HG03196 (cell line): ENCODE measurements at regions not wholly inside any gene's neighbourhood (a gene's known extent, or its start where the extent isn't known, plus 50 kb on each side); places are given as distances from the start of the nearest gene placed in this dataset.

Experiments used
- ATAC-seq: cut with Tn5 transposase; IDR thresholded peaks from one replicate; pipeline ENCODE4 v1.9.1; 2021; ENCODE audit not compliant: unreplicated experiment

DNA sequence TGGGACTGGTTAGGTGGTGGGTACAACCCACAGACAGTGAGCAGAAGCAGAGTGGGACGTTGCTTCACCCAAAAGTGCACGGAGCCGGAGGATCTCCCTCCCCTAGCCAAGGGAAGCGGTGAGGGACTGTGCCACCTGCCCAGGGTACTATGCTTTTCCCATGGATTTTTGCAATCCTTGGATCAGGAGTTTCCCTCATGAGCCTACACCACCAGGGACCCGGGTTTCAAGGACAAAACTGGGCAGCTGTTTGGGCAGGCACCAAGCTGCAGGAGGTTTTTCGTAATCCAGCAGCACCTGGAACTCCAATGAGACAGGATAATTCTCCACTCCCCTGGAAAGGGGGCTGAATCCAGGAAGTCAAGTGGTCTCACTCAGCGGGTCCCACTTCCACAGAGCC is 209.1 kb upstream of the CXCL12 start:
- ATAC-seq, result no peak

DNA sequence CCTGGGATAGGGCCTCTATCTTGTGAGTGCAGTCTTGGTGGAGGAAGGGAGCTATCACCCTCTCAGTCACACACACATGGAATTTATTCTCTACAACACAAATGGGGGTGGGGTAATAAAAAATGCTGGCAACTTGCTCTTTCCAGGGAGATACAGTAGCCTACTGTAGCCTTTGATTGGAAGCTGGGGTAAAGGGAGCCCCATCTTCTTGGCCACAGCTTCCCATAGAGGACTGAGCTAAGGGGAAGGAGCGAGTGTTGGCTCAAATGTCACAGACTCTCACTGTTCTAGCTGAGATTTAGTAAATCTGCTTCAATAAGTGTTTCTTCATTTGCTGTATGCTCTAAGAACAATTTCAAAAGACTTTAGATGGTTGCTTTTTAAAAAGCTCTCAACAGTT is 222.2 kb upstream of the CXCL12 start:
- ATAC-seq, result no peak

DNA sequence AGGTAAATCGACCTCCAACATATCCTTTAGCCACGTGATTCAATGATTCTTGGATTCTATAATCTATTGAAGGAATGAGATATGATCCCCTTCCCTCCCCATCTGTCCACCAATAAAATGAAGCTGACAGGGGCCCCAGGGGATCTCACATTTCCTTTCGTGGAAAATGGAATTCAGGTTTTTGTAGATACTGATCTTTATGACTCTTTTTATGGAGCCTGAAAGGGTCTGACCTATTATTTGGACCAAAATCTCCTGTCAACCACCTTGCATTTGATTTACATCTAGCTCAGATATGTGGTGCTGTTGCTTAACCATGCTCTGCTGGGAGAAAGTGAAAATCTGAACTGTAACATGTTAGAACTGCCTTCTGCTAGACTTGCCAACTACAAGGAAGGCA is 234.0 kb upstream of the CXCL12 start:
- no peak for ATAC-seq

DNA sequence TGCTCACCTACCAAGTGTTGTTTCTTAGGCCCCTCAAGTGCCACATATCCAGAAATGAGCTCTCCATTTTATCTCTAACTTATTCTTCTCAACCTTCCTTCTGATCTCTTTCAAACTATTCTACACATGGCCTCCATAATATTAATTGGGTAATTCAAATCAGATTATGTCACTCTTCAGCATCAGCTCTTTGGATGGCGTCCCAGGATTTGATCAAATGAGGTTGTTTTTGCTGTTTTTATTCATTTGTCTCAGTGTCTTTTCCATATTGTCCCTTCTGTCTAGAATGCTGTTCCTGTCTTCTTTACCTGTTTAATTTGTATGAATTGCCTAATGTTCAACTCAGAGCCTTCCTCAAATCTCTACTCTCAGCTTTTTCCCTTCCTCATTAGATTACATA is 234.6 kb upstream of the CXCL12 start:
- ATAC-seq, result no peak

DNA sequence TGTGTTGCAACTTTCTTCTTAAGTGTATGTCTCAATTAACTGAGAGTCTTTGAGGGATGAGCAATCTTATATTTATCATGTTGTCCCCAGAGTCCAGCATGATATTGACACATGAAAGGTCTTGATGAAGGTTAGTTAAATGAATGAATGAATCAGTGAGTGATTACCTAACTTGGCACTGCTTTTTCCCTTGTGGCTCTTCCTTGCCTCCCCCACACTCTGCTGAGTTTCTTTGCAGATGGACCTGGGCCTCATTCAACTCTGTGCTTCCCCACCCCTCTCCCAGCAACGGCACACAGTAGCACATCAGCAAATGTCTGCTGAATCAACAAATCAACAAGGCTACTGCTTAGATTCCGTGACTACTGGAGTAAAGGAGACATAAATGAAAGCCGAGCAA is 235.1 kb upstream of the CXCL12 start:
- no peak for ATAC-seq

DNA sequence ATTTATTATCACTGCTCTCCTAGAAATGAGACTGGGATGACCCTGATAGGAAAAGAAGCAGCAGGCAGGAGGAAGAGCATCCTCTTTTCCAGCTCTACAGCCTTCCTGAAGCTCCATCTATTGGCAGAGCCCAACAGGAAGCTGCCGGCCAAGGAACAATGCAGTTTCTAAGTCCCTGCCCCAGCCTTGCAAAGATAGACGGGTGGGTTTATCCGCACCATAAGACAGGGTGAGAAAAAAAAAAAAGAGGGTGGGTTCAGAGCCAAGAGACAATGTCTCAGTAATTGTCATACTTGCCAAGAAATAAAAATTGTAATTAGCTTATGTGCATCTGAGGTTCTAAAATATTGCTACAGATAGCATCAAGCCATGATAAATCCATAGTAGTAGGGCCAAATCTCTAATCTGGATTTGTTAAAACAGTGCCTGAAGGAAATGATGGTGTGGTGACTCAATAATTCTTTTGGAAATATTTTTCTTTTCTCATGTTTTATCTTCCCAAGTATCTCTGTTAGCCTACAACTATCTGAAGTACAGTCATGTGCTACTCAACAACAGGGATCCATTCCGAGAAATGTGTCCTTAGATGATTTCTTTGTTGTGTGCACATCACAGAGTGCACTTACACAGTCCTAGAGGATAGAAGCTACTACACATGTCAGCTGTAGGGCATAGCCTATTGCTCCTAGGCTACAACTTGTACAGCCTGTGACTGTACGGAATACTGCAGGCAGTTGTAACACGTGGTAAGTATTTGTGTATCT is 242.9 kb upstream of the CXCL12 start:
- no peak for ATAC-seq

DNA sequence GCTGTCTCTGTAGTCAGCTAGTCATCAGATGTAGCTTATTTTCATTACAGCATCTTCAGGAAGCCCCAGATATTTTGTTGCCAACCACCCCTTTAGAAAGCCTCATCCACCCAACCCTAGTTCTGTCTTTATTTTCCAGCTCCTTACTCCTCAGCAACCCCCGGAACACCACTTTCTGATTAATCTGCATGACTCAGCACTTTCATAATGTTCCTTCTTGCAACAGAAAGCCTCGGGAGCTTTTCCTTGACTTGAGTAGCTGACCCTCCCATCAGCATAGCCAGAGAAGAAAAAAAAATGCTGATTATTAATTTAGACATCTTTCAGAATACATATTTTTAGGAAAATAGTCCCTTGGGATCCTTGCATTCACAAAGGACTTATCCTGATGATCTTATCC is 244.0 kb upstream of the CXCL12 start:
- no peak for ATAC-seq

DNA sequence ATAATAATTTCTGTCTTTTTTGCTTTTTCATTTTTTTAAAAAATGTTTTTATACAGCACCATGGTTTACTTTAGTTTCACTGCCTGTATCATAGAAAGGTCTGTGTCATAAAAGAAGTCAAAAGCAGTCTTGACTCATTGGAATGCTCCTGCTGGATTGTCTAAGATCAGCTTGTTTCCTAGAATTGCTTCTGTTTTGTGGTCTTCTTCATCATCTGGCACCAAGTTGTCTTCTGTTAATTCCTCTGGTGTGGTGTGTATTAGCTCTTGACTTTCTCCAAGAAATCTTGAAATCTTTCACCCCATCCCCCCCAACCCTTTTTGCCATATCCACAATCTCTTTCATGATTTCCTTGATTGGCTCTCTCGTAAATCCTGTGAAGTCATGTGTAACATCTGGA is 250.3 kb upstream of the CXCL12 start:
- no peak for ATAC-seq

DNA sequence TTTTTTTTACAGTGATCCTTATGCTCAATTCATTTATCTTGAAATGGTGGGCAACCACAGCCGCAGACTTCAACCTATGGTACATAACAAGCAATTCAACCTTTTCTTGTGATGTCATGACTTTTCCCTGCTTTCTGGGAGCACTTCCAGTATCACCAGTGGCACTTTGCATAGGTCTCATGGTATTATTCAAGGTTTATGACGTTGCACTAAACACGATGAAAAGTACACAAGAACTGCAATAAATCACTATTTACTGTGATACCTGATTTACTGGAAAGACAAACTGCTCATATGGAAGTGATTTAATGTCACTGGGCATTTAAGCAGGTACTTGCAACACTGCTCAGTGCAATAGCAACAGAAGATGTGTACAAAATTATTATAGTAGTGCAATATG is 251.7 kb upstream of the CXCL12 start:
- no peak for ATAC-seq

DNA sequence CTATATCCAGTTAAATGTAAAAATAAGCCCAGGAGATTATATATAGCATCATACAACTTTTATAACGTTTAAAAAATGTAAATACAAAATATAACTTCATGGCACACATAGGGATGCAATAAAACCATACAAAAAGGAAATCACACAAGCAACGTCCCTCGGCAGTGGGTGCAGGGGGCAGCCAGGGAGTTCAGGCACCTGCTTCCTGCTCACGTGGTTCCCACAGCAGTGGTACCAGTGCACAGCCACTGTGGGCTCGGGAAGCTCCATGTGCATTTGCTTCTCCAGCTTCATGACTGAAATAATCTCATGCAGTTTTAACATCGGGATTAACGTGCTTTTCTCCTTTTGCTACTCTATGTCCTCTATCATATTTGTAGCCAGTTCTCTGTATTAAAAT is 255.5 kb upstream of the CXCL12 start:
- ATAC-seq, result no peak

DNA sequence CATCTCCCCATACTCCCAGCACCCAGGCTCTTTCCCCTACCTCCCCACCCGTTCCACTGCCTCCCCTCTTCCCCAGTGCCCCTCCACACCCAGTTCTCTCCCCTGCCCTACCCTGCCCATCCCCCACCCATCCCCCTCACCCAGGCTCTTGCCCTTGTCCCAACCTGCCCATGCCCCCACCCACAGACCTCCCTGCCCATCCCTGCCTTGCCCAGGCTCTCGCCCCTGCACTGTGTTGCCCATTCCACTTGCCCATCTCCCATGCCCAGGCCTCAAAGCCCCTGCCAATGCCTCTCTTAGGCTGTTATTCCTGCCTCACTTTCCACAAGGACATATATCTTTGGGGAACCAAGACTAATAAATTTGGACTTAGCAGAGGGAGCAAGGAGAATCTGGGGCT is 262.6 kb upstream of the CXCL12 start:
- ATAC-seq, result no peak

DNA sequence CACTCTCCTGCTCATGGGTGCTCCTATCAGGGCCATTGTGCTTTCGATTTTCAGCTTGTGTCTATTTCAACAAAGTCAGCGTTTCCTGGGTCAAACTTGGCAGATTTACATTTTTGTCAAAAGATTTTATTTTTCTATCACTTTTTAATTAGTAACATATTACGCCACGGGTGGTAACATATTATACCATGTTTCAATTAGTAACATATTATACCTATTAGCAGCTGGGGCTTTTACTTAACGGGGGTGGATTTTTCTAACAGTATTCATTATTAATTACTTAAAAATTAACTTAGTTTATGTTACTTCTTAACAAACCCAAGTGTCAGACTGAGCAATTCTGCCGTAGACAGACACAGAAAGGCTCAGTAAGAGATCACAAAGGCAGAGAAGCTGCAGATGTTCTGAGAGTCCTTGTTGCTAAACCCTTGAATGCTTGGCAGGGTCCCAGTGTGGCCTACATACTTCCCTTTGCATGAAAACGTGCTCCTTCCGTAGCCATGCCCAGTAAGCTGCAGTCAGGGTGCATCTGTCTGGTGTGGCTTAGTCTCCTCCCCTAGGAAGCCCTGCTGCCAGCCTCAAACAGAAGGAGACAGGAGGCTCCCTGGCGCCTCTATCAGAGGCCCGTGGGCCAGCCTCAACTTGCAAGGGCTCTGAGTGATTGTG is 263.1 kb upstream of the CXCL12 start:
- peak; percentile 89 for ATAC-seq

DNA sequence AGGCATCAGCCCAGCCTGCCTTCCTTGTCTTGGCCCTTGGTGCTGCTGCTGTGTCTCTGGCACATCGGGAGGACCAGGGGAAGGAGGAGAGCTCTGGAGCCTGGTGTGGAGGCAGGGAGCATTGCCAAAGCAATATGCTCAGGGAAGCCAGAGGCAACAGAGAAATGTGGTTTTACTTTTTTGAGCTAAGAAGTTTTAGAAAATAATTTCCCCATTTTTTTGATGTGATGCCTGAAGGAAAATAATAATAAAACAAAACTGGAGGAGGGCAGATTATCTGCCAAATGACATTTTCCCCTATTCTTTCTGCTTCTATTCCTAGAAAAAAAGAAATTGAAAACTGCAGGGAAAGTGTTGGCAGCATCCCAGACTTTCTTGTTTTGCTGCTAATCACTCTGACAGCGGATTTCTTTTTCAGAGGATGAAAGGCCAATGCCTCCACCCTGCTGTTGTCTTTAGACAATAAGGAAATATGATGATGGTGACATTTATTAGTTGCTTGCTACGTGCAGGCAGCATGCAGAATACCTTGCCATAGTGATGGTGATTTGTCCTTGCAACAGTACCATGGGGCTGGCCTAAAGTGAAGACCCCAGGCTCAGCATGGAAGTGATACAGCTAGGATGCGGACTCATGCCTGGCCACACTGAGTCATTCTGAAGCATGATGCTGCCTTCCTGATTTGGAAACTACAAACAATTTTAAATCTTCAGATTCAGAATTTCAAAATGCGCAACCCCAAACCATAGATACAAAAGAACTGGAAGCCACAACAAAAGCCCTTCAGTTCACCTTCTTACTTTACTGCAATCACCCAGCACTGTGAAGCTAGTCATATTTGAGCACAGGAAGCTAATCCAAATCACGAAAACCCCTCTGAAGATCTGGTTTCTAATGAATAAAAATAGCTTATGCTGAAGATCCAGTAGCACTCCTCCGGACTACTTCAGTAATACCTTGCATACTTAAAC is 260.2 kb upstream of the TMEM72 start:
- no peak for ATAC-seq

DNA sequence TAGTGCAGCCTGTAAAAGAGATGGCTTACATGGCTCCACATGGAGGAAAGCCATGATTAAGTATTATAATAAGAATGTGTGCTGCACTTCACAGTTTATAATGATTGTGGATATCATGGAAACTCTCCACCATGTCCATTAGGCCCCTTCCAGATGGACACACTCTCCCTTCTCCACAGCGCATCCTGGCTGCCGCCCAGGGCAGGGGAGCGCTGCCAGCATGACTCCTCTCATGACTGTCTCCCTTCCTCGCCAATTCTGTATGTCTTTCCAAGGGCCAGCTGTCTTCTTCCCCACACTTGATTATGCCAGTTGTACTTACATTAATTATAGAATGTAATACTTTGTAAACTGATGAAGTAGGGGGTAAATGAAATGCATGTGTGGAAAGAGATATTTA is 259.3 kb upstream of the TMEM72 start:
- ATAC-seq, result no peak

DNA sequence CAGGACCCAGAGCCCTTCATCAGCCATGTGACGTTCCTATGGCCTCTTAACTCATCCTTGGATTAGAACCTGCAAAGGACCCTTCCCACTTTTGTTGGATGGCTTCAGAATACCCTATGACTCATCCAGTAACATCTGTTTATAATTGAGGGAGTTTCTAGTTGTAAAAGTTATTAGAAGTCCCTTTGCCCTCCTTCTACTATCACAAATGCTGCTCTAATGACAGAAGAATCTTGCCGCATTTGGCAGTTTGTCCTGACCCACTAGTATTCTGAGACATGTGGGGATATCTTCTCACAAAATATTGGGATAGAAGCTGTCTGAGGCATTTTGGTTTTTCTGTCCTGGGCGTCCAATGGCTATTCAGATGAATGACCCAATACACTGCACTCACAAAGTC is 251.8 kb upstream of the TMEM72 start:
- no peak for ATAC-seq

DNA sequence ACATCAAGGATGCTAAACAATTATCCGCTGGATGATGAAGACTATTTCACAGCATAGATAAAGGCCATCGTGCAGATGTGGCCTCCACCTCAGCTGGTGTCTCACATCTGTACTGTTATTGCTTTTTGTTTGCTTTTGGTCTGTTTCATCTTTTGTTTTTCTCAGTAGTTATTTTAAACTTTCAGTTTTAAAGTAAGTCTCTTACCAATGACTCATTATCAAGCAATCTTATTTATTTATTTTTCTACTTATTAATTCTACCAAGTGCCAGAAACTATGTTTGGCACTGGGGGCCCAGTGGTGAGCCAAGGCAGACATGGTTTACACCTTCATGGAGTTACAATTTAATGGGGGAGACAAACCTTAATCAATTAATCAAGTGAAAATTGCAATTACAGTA is 250.9 kb upstream of the TMEM72 start:
- ATAC-seq, result no peak

DNA sequence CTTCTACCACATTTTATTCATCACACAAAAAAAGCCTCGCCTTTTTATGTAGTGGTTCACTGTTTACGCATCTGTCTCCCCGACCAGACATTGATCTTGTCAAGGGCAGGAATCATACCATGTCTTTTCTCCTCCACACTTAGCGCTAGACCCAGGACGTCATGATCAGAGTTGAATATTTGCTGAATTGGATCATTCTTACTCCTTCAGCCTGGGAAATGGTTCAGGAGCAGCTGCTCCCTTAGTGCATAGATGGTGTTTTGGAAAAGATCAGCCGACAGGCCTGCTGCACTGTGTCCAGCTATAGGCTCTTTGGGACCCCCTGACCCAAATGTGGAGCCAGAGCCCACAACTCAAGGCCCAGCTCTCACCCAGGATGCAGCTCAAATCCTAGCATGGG is 249.1 kb upstream of the TMEM72 start:
- ATAC-seq, result no peak

DNA sequence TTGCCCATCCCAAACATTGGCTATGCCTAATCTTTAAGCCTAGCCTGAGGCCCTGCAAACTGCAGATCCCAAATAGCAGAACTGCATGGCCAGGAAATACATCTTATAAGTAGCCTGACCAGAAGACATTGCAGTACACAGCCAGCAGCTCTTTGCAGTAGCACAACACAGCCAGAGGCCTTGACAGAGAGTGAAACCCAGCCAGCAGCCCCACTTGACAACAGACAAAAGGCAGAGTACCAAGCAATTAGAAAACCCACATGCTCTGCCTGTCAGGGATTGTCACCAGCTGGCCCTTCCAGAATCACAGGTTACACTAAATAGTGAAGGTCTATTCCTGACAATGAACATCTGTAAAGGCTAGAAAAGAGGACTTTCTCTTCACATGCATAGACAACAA is 242.8 kb upstream of the TMEM72 start:
- no peak for ATAC-seq

DNA sequence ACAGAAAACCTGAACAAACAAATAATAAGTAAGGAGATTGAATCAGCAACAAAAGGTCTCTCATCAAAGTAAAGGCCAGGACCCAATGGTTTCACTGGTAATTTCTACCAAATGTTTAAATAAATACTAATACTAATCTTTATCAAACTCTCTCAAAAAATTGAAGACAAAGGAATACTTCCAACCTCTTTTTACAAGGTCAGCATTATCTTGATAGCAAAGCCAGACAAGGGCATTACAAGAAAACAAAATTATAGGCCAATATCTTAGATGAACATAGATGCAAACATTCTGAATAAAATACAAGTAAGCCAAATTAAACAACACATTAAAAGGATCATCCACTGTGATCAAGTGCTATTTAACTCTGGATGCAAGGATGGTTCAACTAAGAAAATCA is 239.8 kb upstream of the TMEM72 start:
- no peak for ATAC-seq

DNA sequence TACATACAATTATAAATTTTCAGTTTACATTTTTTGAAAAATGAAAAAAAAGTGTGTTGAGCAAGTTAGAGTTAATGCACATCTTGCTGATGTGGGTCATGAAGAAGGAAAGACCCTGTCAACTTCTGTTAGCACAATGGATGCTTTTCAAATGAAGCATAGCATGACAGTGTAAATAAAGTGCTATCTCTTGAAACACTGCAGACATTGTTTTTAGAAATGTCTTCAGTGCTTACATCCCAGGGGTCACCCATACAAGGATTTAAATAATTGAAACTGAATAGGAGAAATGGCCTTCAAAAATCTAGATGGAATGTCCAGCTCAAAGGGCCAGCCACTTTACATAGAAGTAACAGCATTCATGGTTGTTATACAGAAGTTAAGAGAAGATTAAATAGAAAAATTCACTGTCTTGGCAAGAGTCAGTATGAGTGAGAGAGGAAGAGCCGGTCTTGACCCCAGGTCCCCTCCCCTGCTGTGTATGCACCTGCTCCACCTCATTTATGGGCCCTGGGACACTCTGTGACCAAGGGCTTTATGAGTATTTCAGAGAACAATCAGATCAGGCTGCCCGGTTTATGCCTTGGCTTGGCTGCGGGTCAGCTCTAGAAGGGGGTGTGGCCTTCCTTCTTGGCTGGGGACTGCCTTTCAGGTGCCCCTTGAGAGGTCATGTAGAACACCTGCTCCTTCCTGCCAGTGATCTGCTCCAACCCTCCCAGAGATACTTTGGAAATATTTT is 237.7 kb upstream of the TMEM72 start:
- ATAC-seq, result no peak
